Liver (tissue), 7 donors: ENCODE measurements at regions not wholly inside any gene's neighbourhood (a gene's known extent, or its start where the extent isn't known, plus 50 kb on each side); places are given as distances from the start of the nearest gene placed in this dataset.

Experiments used
- DNase-seq: peaks from one replicate; pipeline ENCODE4 v3.0.0-alpha.2; 2017; ENCODE audit warnings: low spot score
- H3K27ac ChIP-seq, 2 donors: one replicate each; pipeline ENCODE4 v1.7.0; 2013; ENCODE audit warnings: inconsistent platforms in 2 of 2, low read length in 2 of 2, control low read depth in 1 of 2, low read depth in 1 of 2, mild to moderate bottlenecking in 1 of 2
- H3K27me3 ChIP-seq, 4 donors: one replicate each; pipeline versions ENCODE4 v1.6.1 to v1.7.0; 2013; ENCODE audit warnings: low read length in 3 of 4, inconsistent platforms in 1 of 4, mild to moderate bottlenecking in 1 of 4, moderate library complexity in 1 of 4; ENCODE audit not compliant: control insufficient read depth in 4 of 4, insufficient read depth in 4 of 4
- H3K36me3 ChIP-seq, 4 donors: one replicate each; pipeline versions ENCODE4 v1.6.1 to v1.7.0; 2013; ENCODE audit warnings: low read length in 3 of 4, mild to moderate bottlenecking in 3 of 4, low read depth in 1 of 4, moderate library complexity in 1 of 4; ENCODE audit not compliant: control insufficient read depth in 4 of 4, insufficient read depth in 3 of 4
- H3K4me1 ChIP-seq, 4 donors: one replicate each; pipeline versions ENCODE4 v1.6.1 to v1.7.0; 2013; ENCODE audit warnings: low read length in 3 of 4, mild to moderate bottlenecking in 3 of 4, moderate library complexity in 1 of 4; ENCODE audit not compliant: control insufficient read depth in 4 of 4, insufficient read depth in 4 of 4
- H3K4me3 ChIP-seq, 3 donors: one replicate each; pipeline versions ENCODE4 v1.6.1 to v1.7.0; 2013; ENCODE audit warnings: low read length in 3 of 3, control low read depth in 1 of 3, low read depth in 1 of 3, mild to moderate bottlenecking in 1 of 3
- H3K9ac ChIP-seq, 2 donors: one replicate each; pipeline ENCODE4 v1.7.0; 2013; ENCODE audit warnings: low read length in 2 of 2, mild to moderate bottlenecking in 2 of 2, moderate library complexity in 2 of 2, control low read depth in 1 of 2, low read depth in 1 of 2
- H3K9me3 ChIP-seq, 4 donors: one replicate each; pipeline versions ENCODE4 v1.6.1 to v1.7.0; 2013; ENCODE audit warnings: low read length in 3 of 4; ENCODE audit not compliant: control insufficient read depth in 4 of 4
- ATF3 ChIP-seq: IDR thresholded peaks from 2 replicates; pipeline ENCODE4 v1.6.1; 2016; ENCODE audit warnings: antibody characterized with exemption
- EGR1 ChIP-seq, 2 donors: IDR thresholded peaks; 2 replicates each; pipeline ENCODE4 v1.6.1; 2016 to 2018; ENCODE audit warnings: antibody characterized with exemption in 2 of 2, low read depth in 2 of 2
- FOXA2 ChIP-seq: IDR thresholded peaks from 2 replicates; pipeline ENCODE4 v1.6.1; 2016; ENCODE audit warnings: antibody characterized with exemption
- HNF4A ChIP-seq, 2 donors: conservative IDR thresholded peaks; 2 replicates each; pipeline ENCODE4 v1.6.1; 2016; ENCODE audit warnings: antibody characterized with exemption in 2 of 2, mild to moderate bottlenecking in 2 of 2
- HNF4G ChIP-seq: IDR thresholded peaks from 2 replicates; pipeline ENCODE4 v1.6.1; 2016; ENCODE audit warnings: antibody characterized with exemption
- JUND ChIP-seq, 2 donors: IDR thresholded peaks; 2 replicates each; pipeline ENCODE4 v1.6.1; 2016; ENCODE audit warnings: antibody characterized with exemption in 2 of 2
- MAX ChIP-seq: IDR thresholded peaks from 2 replicates; pipeline ENCODE4 v1.6.1; 2016; ENCODE audit warnings: antibody characterized with exemption
- NR2F2 ChIP-seq: IDR thresholded peaks from 2 replicates; pipeline ENCODE4 v1.6.1; 2016; ENCODE audit warnings: antibody characterized with exemption
- RAD21 ChIP-seq, 2 donors: IDR thresholded peaks; 2 replicates each; pipeline ENCODE4 v1.6.1; 2016; ENCODE audit warnings: antibody characterized with exemption in 2 of 2, mild to moderate bottlenecking in 2 of 2
- REST ChIP-seq: IDR thresholded peaks from 2 replicates; pipeline ENCODE4 v1.6.1; 2016; ENCODE audit warnings: antibody characterized with exemption, mild to moderate bottlenecking
- RXRA ChIP-seq, 2 donors: IDR thresholded peaks; 2 replicates each; pipeline ENCODE4 v1.6.1; 2017 to 2018; ENCODE audit warnings: antibody characterized with exemption in 2 of 2, mild to moderate bottlenecking in 1 of 2
- SP1 ChIP-seq: IDR thresholded peaks from 2 replicates; pipeline ENCODE4 v1.6.1; 2018; ENCODE audit warnings: antibody characterized with exemption, mild to moderate bottlenecking
- TAF1 ChIP-seq: conservative IDR thresholded peaks from 2 replicates; pipeline ENCODE4 v1.6.1; 2016; ENCODE audit warnings: antibody characterized with exemption, mild to moderate bottlenecking
- ZBTB33 ChIP-seq: IDR thresholded peaks from 2 replicates; pipeline ENCODE4 v1.6.1; 2016; ENCODE audit warnings: antibody characterized with exemption
- WGBS: extraction: QIAGEN DNeasy Blood & Tissue Kit; methylation state at CpG from one replicate; pipeline ENCODE4 v1.1.7; 2013; 5-methylcytosine and 5-hydroxymethylcytosine counted together
- donor health status: healthy.
- donor health status: healthy.
- donor health status: healthy.
- donor health status: healthy.

GRCh38 chr4:105023668-105024055 is 123.0 kb upstream of the TET2 start:
- H3K36me3 ChIP-seq: no peaks in the 10 kb centered on the region
- H3K4me3 ChIP-seq: no peak overlapping the region
- DNase-seq: no peak
- H3K9ac ChIP-seq: no peak overlapping the region
- peaks cover 0 to 13% (median 5%) of the 10 kb centered on the region in 4 donors for H3K9me3 ChIP-seq
- no peaks in the 10 kb centered on the region for H3K4me1 ChIP-seq
- no peak overlapping the region for H3K27ac ChIP-seq
- no peaks in the 10 kb centered on the region for H3K27me3 ChIP-seq
- TF ChIP-seq JUND (IDR thresholded peaks at IDR 0.05) (no peak), MAX (no peak), HNF4G (no peak), FOXA2 (no peak), EGR1 (IDR thresholded peaks at IDR 0.05; ENCODE audit: low read depth in 2 of 2) (no peak), SP1 (no peak), HNF4A (conservative IDR thresholded peaks at IDR 0.05) (no peak), NR2F2 (no peak), TAF1 (no peak), ATF3 (no peak), RXRA (IDR thresholded peaks at IDR 0.05) (no peak), RAD21 (IDR thresholded peaks at IDR 0.05) (no peak), ZBTB33 (no peak)

GRCh38 chr4:105025263-105026017 is 121.2 kb upstream of the TET2 start:
- DNase-seq: no peak
- no peak overlapping the region for H3K27ac ChIP-seq
- no peak overlapping the region for H3K9ac ChIP-seq
- no peaks in the 10 kb centered on the region for H3K27me3 ChIP-seq
- no peaks in the 10 kb centered on the region for H3K4me1 ChIP-seq
- WGBS: 92% methylated on average over 2 of the region's 2 CpGs
- H3K36me3 ChIP-seq: no peaks in the 10 kb centered on the region
- H3K4me3 ChIP-seq: peak overlapping the region in 2 of 3 donors; percentile 3 to 8
- TF ChIP-seq RXRA (IDR thresholded peaks at IDR 0.05): no peak
- no peak for TF ChIP-seq REST
- H3K9me3 ChIP-seq: peaks cover 0 to 13% (median 5%) of the 10 kb centered on the region in 4 donors
